ENCODE measurements at regions not wholly inside any gene's neighbourhood (a gene's known extent, or its start where the extent isn't known, plus 50 kb on each side); places are given as distances from the start of the nearest gene placed in this dataset.

GRCh38 chr1:184322253-184322652 lies 64.6 kb upstream of the C1orf21 start:
- Mint-ChIP-seq H3K27ac (ENCODE audit: unreplicated experiment) (no peak overlapping the region), H3K36me3 (ENCODE audit: low read depth) (no peaks in the 10 kb centered on the region), H3K27me3 (ENCODE audit: low read depth) (no peaks in the 10 kb centered on the region), H3K9me3 (no peaks in the 10 kb centered on the region), H3K4me3 (no peak overlapping the region), H3K4me1 (peaks cover 8% of the 10 kb centered on the region)
- DNase-seq (ENCODE audit: low read depth, low spot score), result no peak
- TF ChIP-seq CTCF (conservative IDR thresholded peaks at IDR 0.05), result no peak

- H3K36me3 Mint-ChIP-seq (ENCODE audit: low read depth), result no peaks in the 10 kb centered on the region
- DNase-seq (ENCODE audit: low read depth, low spot score), result no peak
- H3K4me1 Mint-ChIP-seq, result peaks cover 8% of the 10 kb centered on the region
- H3K9me3 Mint-ChIP-seq, result no peaks in the 10 kb centered on the region
- H3K27ac Mint-ChIP-seq (ENCODE audit: unreplicated experiment), result no peak overlapping the region
- no peak for TF ChIP-seq CTCF (conservative IDR thresholded peaks at IDR 0.05)
- no peak overlapping the region for H3K4me3 Mint-ChIP-seq
- H3K27me3 Mint-ChIP-seq (ENCODE audit: low read depth), result no peaks in the 10 kb centered on the region
These were observed 61.9 kb upstream of the C1orf21 start for GRCh38 chr1:184324972-184325371.

- Mint-ChIP-seq H3K9me3 (no peaks in the 10 kb centered on the region), H3K27me3 (ENCODE audit: low read depth) (no peaks in the 10 kb centered on the region), H3K4me1 (peaks cover 19% of the 10 kb centered on the region), H3K4me3 (no peak overlapping the region), H3K36me3 (ENCODE audit: low read depth) (no peaks in the 10 kb centered on the region), H3K27ac (ENCODE audit: unreplicated experiment) (no peak overlapping the region)
- DNase-seq (ENCODE audit: low read depth, low spot score), result no peak
- TF ChIP-seq CTCF (conservative IDR thresholded peaks at IDR 0.05), result no peak
These were observed 60.6 kb upstream of the C1orf21 start for GRCh38 chr1:184326278-184326677.

- no peaks in the 10 kb centered on the region for H3K36me3 Mint-ChIP-seq (ENCODE audit: low read depth)
- H3K27me3 Mint-ChIP-seq (ENCODE audit: low read depth), result no peaks in the 10 kb centered on the region
- H3K27ac Mint-ChIP-seq (ENCODE audit: unreplicated experiment), result no peak overlapping the region
- peaks cover 11% of the 10 kb centered on the region for H3K4me1 Mint-ChIP-seq
- no peak overlapping the region for H3K4me3 Mint-ChIP-seq
- H3K9me3 Mint-ChIP-seq, result peaks cover 2% of the 10 kb centered on the region
- TF ChIP-seq CTCF (conservative IDR thresholded peaks at IDR 0.05), result no peak
- no peak for DNase-seq (ENCODE audit: low read depth, low spot score)
These were observed 57.4 kb upstream of the C1orf21 start for GRCh38 chr1:184329245-184329953.

- Mint-ChIP-seq H3K36me3 (ENCODE audit: low read depth) (no peaks in the 10 kb centered on the region), H3K27me3 (ENCODE audit: low read depth) (no peaks in the 10 kb centered on the region), H3K4me1 (peaks cover 11% of the 10 kb centered on the region), H3K27ac (ENCODE audit: unreplicated experiment) (no peak overlapping the region), H3K4me3 (no peak overlapping the region), H3K9me3 (peaks cover 2% of the 10 kb centered on the region)
- DNase-seq (ENCODE audit: low read depth, low spot score), result no peak
- no peak for TF ChIP-seq CTCF (conservative IDR thresholded peaks at IDR 0.05)
These were observed 56.6 kb upstream of the C1orf21 start for GRCh38 chr1:184329962-184330868.
